ENCODE measurements at regions not wholly inside any gene's neighbourhood (a gene's known extent, or its start where the extent isn't known, plus 50 kb on each side); places are given as distances from the start of the nearest gene placed in this dataset.

DNA sequence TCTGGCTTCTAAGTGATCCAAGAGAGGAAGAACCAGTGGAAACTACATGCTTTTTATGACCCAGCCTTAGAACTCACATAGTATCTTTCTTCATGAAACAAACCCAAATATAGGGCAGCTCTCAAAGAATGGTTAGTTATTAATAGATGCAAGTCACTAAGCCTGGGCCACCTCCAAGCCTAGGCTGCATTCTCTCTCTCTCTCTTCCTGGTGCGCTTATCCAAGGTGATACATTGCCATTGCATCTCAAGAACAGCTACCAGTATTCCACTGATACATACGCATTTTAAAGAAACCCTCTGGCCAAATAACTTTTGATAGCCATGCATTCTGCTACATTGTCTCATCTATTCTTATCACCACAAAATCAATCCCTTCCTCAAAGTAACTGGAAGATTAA lies 455.6 kb upstream of the ADGRL2 start:
- DNase-seq (ENCODE audit: low read depth, low spot score) = no peak

DNA sequence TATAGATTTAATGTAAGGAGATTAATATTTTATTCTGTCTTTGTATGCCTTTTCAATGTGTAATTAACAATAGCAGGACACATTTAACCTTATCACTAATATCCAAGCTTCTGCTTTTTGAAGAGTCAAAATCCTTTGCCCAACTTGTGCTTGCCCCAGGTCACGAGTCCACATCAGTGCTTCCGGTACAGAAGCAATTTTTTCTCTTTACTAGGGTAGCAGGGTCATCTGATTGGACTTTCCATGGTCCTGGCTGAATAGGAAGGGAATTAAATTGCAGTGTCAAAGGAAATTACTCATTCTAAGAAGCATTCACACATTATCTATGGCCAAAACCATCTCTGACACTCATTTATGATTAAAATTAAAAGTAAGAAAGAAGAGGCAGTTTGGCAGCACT lies 460.5 kb upstream of the ADGRL2 start:
- DNase-seq (ENCODE audit: low read depth, low spot score) = no peak

DNA sequence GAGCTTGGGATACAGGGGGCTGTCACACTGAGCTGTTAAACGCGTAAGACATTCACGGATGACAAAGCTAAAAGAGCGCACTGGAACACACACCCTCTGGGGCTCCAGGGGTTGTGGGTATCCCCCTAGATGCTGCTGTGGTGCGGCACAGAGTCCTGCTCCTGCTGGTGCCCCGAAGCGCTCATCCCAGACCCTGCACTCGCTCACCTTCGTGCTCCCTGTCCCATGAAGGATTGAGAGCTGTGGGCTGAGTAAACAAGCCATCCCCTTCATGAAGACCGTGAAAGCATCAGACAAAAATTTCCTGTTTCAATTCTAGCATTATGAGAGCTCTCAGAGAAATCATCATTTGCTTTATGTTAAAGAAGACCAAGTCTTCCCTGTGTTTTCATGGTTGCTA lies 463.5 kb upstream of the ADGRL2 start:
- no peak for DNase-seq (ENCODE audit: low read depth, low spot score)

GRCh38 chr1:81335876-81336275 lies 464.9 kb upstream of the ADGRL2 start:
- DNase-seq (ENCODE audit: low read depth, low spot score) = no peak

DNA sequence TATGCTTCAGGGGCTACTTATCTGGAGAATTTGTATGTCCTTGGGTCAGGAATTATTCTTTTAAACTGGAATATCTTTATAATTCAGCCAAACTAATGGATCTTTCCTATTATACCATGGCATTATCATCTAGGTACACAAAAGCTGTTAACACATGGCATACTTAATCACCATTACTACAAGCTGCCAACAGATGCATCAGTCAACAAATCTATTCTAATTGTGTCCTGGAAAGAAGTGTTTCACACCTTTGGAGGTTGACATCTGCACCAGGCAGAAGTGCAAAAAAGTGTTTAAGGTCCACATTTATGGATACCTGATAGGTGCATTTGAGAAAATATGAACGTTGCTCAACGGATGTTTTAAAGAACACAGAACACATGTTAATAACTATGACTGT lies 470.2 kb upstream of the ADGRL2 start:
- no peak for DNase-seq (ENCODE audit: low read depth, low spot score)

- no peak for DNase-seq (ENCODE audit: low read depth, low spot score)
Measured at GRCh38 chr1:81330111-81330510, 470.6 kb upstream of the ADGRL2 start.

DNA sequence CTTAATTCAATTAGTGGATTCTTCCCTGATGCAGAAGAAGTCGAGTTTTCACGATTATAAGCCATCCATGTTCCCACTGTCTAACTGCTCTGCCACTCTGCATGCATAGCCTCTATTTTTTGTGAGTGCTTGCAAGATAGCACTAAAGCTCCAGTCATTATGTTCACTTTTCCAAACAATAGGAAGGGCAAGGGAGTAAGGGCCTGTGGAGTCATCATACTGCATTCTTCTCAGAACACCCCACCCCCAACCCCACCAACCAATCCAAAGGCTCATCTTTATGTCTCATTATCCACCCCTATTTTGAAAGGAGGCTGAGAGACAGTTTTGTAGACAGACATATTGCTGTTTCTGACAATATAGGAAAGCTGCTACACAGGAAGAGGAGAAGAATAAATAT lies 471.7 kb upstream of the ADGRL2 start:
- DNase-seq (ENCODE audit: low read depth, low spot score) = no peak

DNA sequence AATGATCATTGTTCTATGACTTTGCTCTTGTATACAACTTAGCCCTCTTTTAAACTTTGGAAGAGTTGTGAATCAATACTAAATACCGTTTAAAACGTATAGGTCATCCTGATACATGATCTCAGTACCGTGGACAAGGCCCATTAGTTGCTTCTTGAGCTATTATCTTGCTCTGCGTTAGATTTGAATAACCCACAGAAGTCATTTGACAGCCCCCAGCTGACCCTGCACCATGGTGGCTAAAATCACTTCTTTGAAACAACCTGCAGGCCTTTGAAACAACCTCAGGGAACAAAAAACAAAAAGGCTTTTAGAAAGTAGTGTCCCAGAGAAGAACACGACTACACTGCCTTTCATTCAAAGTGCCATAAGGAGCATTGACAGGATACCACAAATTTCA lies 473.0 kb upstream of the ADGRL2 start:
- no peak for DNase-seq (ENCODE audit: low read depth, low spot score)

DNA sequence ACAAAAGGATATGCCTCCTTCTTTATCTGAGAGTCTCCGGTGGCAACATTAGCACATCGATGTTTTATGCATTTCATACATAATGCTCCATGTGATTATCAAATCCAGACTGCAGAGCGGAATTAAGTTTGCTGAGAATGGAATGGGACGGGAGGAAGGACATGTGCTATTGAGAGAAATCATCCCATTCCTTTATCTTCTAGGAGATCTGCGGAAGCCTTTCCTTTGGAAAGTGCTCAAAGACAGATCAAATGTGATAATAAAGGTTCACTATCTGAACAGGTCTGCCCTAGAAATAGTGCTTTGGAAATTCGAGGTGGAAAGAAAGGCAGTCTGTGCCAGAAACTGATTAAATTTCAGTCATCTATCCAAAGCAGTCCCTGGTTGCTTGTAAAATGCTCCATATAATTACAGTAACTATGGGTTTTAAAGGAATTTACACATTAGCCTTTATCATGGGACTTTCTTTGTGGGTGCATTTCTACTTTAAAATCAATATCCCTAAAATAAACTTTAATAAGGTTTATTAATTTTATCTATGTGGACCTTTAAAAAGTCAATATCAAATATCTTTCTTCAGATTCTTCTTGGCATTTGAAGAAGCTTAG lies 473.5 kb upstream of the ADGRL2 start:
- no peak for DNase-seq (ENCODE audit: low read depth, low spot score)

DNA sequence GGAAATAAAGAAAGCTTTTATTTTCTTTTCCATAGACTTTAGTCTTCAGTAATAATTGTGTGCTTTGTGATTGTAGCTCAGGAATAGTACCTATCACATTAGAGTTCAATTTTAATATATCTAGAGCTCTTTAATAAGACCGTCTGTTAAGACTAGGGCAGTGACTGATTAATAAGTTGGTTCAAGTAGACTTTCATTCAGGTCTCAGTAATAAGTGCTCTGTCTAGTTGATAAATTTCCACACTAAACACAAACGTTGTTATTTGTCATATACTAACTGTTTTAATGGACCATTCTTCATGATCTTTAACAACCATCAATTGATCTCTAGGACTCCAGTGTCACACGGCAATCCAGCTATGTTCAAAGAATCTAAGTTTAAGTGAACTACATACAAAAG lies 474.5 kb upstream of the ADGRL2 start:
- DNase-seq (ENCODE audit: low read depth, low spot score) = no peak

- no peak for DNase-seq (ENCODE audit: low read depth, low spot score)
Measured at GRCh38 chr1:81325397-81325796, 475.3 kb upstream of the ADGRL2 start.

- no peak for DNase-seq (ENCODE audit: low read depth, low spot score)
Measured at GRCh38 chr1:81323862-81324261, 476.9 kb upstream of the ADGRL2 start.

DNA sequence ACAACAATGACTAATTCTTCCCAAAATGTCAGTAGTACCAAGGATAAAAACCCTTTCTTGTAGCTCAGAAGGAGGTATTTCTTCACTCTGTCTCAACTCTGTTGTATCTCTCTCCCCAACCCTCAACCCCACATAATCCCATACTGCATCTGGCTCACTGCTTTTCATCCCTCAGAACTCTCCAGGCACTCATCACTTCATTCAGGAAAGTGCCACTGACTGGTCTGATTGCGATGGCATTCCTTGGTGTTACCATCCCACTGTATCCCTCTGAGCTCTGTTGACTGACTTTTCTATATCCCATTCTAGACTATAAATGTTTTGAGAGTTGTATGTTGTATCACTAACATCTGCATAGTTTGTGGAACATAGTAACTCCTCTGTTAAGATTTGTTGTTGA lies 483.5 kb upstream of the ADGRL2 start:
- no peak for DNase-seq (ENCODE audit: low read depth, low spot score)

DNA sequence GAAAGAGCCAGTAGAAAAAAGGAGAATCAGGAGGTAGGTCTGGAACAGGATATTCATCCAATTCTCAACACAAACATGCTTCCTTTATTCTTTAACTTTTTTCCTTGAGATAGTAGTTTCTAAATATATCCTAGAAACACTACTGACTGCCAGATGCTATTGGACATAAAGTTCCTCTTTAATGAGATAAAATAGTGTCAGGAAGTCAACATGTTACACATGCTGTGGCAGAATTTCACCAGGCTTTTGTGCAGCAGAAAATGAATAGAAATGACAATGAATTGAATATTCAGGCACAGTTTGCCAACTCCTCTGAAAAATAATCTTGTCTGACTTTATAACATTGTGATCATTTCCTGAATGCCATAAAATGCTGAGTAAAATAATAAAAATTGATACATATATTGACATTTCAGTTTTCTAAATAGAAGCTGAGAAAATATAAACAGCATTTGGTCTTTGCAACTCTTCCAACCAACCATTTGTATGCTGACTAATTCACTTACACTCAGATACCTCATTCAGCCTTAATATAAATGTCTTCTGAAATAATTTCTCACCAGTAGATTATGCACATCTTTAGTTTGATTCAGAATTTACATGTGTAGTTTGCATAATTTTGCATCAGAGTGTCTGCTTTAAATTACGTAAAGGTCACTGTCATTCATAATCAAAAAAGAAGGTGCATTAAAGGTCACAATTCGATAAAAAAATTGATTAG lies 486.1 kb upstream of the ADGRL2 start:
- DNase-seq (ENCODE audit: low read depth, low spot score) = no peak

- no peak for DNase-seq (ENCODE audit: low read depth, low spot score)
Measured at GRCh38 chr1:81313289-81313688, 487.4 kb upstream of the ADGRL2 start.

- DNase-seq (ENCODE audit: low read depth, low spot score) = no peak
Measured at GRCh38 chr1:81312272-81312754, 488.4 kb upstream of the ADGRL2 start.

DNA sequence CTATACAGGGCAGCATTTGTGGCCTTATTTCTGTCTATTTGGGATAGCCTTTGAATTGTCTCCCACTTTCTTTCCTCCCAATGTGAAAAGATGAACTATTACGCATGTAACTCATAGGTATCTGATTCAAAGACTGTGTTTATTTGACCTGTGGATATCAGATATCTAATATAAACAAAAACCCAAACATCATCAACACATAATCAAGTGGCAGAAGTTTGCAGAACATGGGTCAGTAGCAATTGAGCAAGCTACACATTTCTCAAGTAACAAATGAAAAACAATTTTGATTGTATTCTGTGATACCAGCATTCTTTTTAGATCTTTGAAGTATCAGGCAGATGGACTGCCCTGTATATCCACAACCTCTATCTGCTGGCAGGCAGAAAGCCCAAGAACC lies 490.5 kb upstream of the ADGRL2 start:
- no peak for DNase-seq (ENCODE audit: low read depth, low spot score)

GRCh38 chr1:81308191-81308590 lies 492.5 kb upstream of the ADGRL2 start:
- DNase-seq (ENCODE audit: low read depth, low spot score) = no peak

DNA sequence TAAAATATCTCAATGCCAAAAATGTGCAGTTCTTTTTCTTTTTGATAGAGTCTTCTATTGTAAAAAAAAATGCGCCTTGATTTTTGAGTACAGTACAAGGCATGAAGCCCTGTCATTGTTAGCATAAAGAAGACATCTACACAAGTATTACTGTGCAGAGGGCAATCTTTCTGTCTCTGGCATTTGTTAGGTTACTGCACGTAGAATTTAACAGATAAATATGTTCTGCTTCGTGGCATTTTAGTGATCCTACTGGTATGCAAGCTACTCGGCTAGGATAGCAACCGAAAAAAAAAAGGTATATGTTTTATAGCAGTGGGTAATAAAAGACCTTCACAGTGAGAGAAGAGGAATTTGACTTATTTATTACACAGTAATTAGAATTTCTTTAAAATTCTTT lies 492.9 kb upstream of the ADGRL2 start:
- DNase-seq (ENCODE audit: low read depth, low spot score) = no peak

- DNase-seq (ENCODE audit: low read depth, low spot score) = peak; percentile 24
Measured at GRCh38 chr1:81305997-81306452, 494.7 kb upstream of the ADGRL2 start.

DNA sequence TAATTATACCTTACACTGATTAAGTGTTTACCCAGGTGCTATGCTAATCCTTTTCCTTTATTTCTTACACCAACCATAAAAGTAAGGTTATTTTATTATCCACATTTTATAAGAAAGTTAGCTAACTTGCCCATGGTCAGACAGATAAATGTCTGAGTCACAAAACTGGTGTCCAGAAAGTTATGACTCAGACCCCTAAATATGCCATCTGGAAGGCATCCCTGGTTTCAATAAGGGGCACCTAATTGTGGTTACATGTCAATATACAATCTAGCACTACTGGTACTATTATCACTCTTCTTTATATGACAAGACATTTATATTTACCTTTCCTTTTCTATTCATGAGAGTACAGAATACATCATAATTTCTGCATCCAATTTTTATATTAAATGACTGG lies 496.5 kb upstream of the ADGRL2 start:
- DNase-seq (ENCODE audit: low read depth, low spot score) = no peak

DNA sequence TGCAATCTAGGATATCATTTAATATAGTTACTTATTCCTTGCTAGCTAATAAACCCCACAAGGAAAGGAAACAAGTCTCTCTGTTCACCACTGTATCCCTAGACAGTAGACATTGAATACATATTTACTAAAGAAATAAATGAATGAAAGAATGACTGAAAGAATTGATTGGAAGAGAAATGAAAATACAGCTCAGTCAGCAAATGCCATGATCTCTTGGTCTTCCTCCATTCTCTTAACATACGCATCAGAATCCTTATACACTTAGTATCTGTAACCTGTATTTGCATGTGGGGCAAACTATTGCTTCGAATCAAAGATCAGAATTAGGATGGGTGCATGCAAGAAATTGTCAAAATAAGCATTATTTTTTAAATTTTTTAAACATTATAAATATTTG lies 500.8 kb upstream of the ADGRL2 start:
- no peak for DNase-seq (ENCODE audit: low read depth, low spot score)

DNA sequence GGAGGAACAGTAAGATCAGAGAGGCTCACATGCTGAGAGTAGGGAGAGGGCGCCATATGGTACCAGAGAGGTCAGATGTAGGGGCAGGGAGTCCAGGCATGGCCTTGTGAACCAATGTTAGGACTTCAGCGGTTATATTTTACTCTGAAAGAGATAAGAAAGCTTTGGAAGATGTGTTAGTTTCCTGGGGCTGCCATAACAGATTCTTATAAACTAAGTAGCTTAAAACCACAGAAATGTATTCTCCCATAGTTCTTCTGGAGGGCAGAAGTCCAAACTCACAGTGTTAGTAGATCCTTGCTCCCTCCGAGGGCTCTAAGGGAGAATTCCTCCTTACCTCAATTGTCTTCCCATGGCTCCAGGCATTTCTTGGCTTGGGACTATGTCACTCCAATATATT lies 502.5 kb upstream of the ADGRL2 start:
- no peak for DNase-seq (ENCODE audit: low read depth, low spot score)

DNA sequence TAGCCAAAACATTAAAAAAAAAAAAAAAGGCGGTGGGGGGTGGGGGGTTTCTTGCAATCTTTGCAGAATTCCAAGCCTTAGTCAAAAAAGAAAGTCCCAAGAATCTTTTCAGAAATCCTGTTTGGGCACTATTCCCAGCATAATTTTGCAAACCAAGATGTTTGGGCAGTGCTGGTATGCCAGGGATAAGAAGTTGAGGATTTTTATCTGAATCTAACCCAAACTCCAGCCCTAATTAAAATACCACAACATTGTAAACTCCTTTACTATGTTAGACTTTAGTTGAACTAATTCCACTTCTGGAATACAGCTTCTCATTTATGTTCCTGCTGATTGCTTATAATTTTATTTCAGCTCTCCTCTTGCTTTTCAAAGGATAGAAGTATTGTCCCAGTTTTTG lies 504.1 kb upstream of the ADGRL2 start:
- no peak for DNase-seq (ENCODE audit: low read depth, low spot score)

Data from brain pericyte (primary cell).